ENCODE measurements at regions not wholly inside any gene's neighbourhood (a gene's known extent, or its start where the extent isn't known, plus 50 kb on each side); places are given as distances from the start of the nearest gene placed in this dataset.
A peak's percentile ranks its signal among the peaks of the same experiment; 100 is the strongest.

DNA sequence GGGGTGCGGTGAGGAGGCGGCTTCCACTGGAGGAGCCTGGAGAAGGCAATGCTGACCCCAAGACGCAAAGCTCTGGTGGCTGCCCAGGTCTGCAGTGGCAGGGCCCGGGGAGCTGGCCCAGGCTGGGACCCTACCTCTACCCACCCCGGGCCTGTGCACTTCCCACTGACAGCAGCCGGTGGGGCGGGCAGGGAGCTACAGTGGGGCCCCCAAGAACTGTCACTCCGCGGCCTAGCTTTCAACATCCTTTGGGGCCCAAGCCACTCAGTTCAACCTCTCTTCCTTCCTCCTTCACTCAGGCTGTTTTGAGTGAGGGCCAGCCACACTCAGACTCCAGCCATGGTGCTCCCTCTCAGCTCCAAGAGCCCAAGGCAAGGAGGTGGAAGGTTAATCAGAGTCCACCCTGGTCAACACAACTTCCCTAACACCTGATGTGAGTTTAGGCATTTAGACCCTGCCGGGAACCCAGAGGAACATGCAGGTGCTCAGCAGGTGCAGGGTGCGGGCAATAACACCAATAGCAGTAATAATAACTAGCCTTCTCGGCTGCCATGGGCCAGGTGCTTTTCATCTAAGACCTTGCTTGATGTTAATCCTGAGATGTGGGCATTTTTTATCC lies 93.6 kb downstream of the ZFP36L2 start:
- TF ChIP-seq, protein P1, sequence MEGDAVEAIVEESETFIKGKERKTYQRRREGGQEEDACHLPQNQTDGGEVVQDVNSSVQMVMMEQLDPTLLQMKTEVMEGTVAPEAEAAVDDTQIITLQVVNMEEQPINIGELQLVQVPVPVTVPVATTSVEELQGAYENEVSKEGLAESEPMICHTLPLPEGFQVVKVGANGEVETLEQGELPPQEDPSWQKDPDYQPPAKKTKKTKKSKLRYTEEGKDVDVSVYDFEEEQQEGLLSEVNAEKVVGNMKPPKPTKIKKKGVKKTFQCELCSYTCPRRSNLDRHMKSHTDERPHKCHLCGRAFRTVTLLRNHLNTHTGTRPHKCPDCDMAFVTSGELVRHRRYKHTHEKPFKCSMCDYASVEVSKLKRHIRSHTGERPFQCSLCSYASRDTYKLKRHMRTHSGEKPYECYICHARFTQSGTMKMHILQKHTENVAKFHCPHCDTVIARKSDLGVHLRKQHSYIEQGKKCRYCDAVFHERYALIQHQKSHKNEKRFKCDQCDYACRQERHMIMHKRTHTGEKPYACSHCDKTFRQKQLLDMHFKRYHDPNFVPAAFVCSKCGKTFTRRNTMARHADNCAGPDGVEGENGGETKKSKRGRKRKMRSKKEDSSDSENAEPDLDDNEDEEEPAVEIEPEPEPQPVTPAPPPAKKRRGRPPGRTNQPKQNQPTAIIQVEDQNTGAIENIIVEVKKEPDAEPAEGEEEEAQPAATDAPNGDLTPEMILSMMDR (IDR thresholded peaks at IDR 0.05): no peak
- TF ChIP-seq POLR2A (IDR thresholded peaks at IDR 0.05): peak in 1 of 3 donors; percentile 10

Measured in body of pancreas (tissue), 4 donors.